GM12874 (cell line): ENCODE measurements at regions not wholly inside any gene's neighbourhood (a gene's known extent, or its start where the extent isn't known, plus 50 kb on each side); places are given as distances from the start of the nearest gene placed in this dataset.

Experiments
- TF ChIP-seq, protein P1 (sequence below): IDR thresholded peaks from 2 replicates; pipeline ENCODE4 v1.5.1; 2011; ENCODE audit warnings: low read depth, mild to moderate bottlenecking, control low read depth, low read length, moderate library complexity; ENCODE audit not compliant: insufficient read depth

DNA sequence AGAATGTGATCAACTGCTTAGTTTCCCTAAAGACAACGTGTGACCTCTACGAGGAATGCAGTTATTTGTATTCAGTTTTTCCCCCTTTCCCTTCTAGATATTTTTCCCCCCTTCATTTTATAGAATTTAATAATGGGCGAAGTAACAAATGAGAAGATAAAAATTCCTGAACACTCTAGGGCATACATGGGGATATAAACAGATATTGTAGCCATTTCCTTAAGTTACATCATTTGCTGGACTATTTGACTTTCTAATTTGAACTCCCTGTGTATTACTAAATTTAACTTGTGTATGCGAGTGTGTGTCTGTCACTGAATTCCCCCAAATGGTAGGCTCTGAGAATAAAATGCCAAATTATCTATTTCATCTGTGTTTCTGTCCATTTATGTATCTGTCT is 99.0 kb upstream of the ZFP64 start:
- TF ChIP-seq, protein P1, sequence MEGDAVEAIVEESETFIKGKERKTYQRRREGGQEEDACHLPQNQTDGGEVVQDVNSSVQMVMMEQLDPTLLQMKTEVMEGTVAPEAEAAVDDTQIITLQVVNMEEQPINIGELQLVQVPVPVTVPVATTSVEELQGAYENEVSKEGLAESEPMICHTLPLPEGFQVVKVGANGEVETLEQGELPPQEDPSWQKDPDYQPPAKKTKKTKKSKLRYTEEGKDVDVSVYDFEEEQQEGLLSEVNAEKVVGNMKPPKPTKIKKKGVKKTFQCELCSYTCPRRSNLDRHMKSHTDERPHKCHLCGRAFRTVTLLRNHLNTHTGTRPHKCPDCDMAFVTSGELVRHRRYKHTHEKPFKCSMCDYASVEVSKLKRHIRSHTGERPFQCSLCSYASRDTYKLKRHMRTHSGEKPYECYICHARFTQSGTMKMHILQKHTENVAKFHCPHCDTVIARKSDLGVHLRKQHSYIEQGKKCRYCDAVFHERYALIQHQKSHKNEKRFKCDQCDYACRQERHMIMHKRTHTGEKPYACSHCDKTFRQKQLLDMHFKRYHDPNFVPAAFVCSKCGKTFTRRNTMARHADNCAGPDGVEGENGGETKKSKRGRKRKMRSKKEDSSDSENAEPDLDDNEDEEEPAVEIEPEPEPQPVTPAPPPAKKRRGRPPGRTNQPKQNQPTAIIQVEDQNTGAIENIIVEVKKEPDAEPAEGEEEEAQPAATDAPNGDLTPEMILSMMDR, result no peak

DNA sequence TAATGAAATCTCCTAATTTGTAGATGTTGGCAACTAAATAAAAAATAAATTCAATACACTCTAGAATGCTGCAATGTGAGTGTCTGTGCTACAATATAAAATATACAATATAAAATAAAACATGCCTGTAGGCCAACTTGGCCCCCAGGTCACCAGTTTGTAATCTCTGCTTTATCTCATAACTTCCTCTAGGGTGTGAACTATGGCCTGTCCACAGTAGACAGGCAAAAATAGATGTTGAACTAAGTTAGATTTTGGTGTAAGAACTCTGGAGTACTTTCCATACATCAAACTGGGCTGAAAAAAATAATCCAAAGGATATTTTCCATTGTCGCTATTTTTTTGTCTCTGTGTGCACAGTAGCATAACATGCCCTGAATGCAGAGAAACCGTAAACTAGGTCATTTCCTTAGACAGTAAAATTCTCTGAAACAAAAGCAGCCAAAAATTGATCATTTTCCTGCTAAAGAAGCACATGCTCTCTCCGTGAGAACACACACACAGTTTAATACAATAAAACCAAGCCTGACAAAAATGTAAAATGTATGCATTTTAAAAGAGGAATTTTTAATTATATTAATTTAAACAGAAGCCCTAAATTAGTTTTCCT is 98.5 kb upstream of the ZFP64 start:
- TF ChIP-seq, protein P1, result no peak

- TF ChIP-seq, protein P1, result no peak
Measured at GRCh38 chr20:52280407-52280806, 88.8 kb upstream of the ZFP64 start.

- TF ChIP-seq, protein P1, result no peak
Measured at GRCh38 chr20:52279706-52280105, 88.1 kb upstream of the ZFP64 start.

DNA sequence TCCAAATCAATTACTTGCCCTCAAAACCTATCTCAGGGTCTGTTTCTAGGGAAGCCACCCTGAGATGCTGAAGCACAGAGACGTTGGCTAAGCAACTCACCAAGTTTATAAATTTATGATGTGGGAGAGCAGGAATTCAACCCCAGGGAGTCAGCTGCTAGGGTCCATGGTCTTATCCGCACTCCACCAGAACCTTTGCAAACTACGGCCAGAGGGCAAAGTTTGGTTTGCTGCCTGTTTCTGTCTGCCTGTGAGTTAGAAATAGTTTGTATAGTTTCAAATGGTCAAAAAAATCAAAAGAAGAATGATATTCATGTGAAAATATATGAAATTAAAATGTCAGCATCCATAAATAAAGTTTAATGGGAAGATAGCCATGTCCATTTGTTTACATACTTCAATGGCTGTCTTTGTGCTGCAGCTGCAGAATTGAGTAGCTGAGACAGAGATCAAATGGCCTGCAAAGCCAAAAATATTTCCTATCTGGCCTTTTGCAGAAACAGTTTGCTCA is 83.7 kb upstream of the ZFP64 start:
- TF ChIP-seq, protein P1, result no peak

GRCh38 chr20:52270696-52271095 is 79.1 kb upstream of the ZFP64 start:
- TF ChIP-seq, protein P1, result no peak

DNA sequence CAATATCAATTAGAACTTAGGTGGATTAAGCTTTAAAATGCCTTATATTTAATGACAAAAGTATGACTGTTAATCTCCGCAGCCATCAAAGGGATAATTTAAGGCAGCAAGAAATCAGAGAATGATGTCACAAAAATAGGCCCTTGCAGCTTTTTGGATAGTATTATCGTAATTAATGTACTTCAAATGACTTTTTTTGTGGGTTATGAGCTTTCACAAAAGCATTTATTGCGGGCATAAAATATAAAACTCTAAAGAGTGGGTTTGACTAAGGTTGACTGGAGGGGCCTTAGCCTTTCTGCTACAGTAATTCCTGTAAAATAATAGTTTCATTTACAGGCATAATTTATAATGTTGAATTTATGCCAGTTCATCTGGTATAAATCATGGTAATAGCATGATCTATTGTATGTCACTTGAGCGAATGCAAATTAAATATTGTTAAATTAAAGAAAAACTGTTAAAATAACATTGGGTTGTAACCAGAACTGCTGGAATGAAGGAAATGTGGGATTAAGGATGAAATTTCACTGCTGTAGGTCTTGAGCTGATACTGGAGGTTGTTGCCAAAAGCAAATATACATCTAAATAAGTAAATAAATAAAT is 78.5 kb upstream of the ZFP64 start:
- TF ChIP-seq, protein P1, result no peak
